IgD-negative memory B cell (primary cell): ENCODE measurements at regions not wholly inside any gene's neighbourhood (a gene's known extent, or its start where the extent isn't known, plus 50 kb on each side); places are given as distances from the start of the nearest gene placed in this dataset.
"Not testable (repeated sequence)": the region's sequence is repeated elsewhere in the genome, so short reads cannot be mapped to it uniquely, and the experiment has no call there.

Experiments
- H3K27ac Mint-ChIP-seq, 3 donors: one replicate each; pipeline ENCODE4 v1.8.0; 2020 to 2022; ENCODE audit warnings: mild to moderate bottlenecking in 3 of 3, mixed read lengths in 3 of 3, moderate library complexity in 1 of 3
- H3K27me3 Mint-ChIP-seq: one replicate; pipeline ENCODE4 v1.8.0; 2021; ENCODE audit warnings: mixed read lengths
- H3K36me3 Mint-ChIP-seq: one replicate; pipeline ENCODE4 v1.8.0; 2020; ENCODE audit warnings: mild to moderate bottlenecking, mixed read lengths
- H3K4me1 Mint-ChIP-seq, 3 donors: one replicate each; pipeline ENCODE4 v1.8.0; 2020 to 2022; ENCODE audit warnings: mixed read lengths in 3 of 3, mild to moderate bottlenecking in 1 of 3
- H3K4me3 Mint-ChIP-seq, 4 donors: one replicate each; pipeline ENCODE4 v1.8.0; 2020 to 2022; ENCODE audit warnings: mild to moderate bottlenecking in 4 of 4, mixed read lengths in 4 of 4, moderate library complexity in 3 of 4
- H3K9me3 Mint-ChIP-seq, 3 donors: one replicate each; pipeline ENCODE4 v1.8.0; 2020 to 2021; ENCODE audit warnings: mixed read lengths in 3 of 3, mild to moderate bottlenecking in 1 of 3

DNA sequence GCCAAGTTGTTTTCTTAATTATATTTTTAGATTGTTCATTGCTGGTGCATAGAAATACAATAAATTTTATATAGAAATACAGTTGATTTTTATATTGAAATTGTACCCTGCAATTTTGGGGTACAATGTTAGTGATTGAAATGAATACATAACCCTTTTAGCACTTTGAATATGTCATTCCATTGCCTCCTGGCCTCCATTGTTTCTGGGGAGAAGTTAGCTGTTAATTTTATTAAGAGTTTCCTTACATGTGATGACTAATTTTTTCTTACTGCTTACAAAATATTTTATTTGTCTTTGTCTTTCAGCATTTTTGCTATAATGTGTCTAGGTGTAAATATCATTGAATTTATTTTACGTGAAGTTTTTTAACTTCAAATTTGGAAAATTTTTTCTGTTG, 176.5 kb upstream of the DCC start:
- Mint-ChIP-seq H3K9me3 (peaks cover 2 to 11% (median 6%) of the 10 kb centered on the region in 3 donors), H3K4me1 (no peaks in the 10 kb centered on the region), H3K27ac (no peak overlapping the region), H3K4me3 (no peak overlapping the region), H3K36me3 (no peaks in the 10 kb centered on the region), H3K27me3 (no peaks in the 10 kb centered on the region)

DNA sequence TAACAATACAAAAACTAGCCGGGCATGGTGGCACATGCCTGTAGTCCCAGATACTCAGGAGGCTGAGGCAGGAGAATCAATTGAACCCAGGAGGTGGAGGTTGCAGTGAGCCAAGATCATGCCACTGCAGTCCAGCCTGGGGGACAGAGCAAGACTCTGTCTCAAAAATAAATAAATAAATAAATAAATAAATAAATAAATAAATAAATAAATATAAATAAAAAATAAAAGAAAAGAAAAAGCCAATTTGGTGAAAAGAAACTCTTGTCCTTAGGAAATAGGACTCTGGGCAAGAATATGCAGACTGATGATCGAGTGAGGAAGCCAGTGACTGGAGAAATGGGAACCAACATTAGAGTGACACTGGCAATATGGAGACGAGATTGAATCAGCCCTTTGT, 171.9 kb upstream of the DCC start:
- H3K4me1 Mint-ChIP-seq, H3K27me3 Mint-ChIP-seq, H3K36me3 Mint-ChIP-seq, H3K4me3 Mint-ChIP-seq, H3K27ac Mint-ChIP-seq: not testable (repeated sequence)
- peaks cover 2 to 11% (median 4%) of the 10 kb centered on the region in 3 donors for H3K9me3 Mint-ChIP-seq

DNA sequence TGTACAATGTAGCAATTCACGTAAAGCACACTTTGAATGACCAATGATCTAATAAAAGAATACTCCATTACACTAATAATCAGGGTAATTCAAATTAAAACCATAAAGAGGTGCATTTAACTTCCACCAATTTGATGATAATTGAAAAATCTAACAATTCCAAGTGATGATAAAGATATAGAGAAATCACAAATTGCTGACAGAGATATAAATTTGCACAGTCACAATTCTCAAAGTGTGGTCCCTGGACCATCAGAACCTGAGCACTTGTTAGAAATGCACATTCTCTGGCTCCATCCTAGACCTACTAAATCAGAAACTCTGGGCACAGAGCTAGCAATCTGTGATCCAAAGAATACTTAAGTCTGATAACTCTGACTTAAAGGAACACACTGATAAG, 165.8 kb upstream of the DCC start:
- Mint-ChIP-seq H3K27me3 (no peaks in the 10 kb centered on the region), H3K4me1 (peaks cover 0 to 1% (median 0%) of the 10 kb centered on the region in 3 donors), H3K27ac (no peak overlapping the region), H3K36me3 (no peaks in the 10 kb centered on the region), H3K9me3 (peaks cover 0 to 4% (median 0%) of the 10 kb centered on the region in 3 donors), H3K4me3 (no peak overlapping the region)

DNA sequence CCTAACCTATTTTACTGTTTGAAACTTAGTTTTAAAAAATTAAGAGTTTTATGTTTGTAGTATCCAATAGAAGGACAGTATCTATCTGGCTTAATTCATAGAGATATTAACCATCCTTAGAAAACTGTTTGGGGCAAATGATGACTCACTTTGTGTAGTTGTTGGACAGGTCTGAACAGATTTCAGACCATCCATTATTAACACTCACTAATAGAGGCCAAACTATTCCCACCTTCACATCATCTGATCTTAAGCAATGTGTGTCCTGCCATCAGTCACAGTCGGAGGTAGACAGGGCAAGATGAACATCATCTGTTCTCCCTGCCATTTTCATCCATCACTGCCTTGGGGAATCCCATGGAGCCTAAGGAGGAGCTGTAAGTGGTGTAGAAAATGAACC, 164.6 kb upstream of the DCC start:
- H3K4me3 Mint-ChIP-seq, result no peak overlapping the region
- peaks cover 0 to 1% (median 0%) of the 10 kb centered on the region in 3 donors for H3K4me1 Mint-ChIP-seq
- H3K9me3 Mint-ChIP-seq, result peaks cover 0 to 4% (median 0%) of the 10 kb centered on the region in 3 donors
- H3K27ac Mint-ChIP-seq, result no peak overlapping the region
- H3K27me3 Mint-ChIP-seq, result no peaks in the 10 kb centered on the region
- H3K36me3 Mint-ChIP-seq, result no peaks in the 10 kb centered on the region

DNA sequence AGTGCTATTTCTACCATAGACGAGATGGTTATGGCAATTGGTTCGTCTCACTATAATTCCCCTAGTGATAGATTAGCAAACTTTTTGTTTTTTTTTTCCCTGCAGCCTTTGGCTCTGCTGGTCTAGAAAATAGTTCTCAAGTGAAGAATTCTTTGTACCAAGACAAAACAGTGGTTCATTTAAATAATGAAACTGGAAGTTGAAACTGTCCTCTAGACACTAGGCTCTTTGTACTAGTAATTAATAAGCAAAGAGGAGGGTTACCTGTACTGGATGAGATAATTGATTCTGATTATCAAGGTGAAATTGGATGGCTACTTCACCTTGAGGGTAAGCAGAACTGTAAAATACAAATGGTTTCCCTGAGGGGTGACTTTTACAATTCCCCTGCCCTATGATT, 156.9 kb upstream of the DCC start:
- Mint-ChIP-seq H3K9me3 (peaks cover 0 to 4% (median 0%) of the 10 kb centered on the region in 3 donors), H3K27me3 (no peaks in the 10 kb centered on the region), H3K27ac (no peak overlapping the region), H3K36me3 (no peaks in the 10 kb centered on the region), H3K4me1 (no peaks in the 10 kb centered on the region), H3K4me3 (no peak overlapping the region)

DNA sequence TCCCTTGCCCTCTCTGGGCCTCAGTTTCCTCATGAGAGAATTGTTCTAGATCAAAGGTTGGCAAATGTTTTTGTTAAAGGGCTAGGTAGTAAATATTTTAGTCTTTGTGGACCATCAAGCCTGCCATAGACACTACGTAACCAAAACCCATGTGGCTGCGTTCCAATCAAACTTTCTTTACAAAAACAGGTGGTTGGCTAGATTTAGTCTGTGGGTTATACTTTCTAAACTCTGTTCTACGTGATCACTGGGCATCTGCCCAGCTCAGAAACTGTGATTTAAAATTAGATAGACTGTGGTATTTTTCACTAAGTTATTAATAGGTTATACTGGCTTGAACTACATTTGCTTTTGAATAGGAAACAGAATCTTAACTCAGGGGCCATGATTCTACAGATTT, 149.8 kb upstream of the DCC start:
- peaks cover 0 to 3% (median 2%) of the 10 kb centered on the region in 3 donors for H3K9me3 Mint-ChIP-seq
- H3K4me3 Mint-ChIP-seq, result no peak overlapping the region
- H3K36me3 Mint-ChIP-seq, result no peaks in the 10 kb centered on the region
- no peaks in the 10 kb centered on the region for H3K27me3 Mint-ChIP-seq
- H3K4me1 Mint-ChIP-seq, result no peaks in the 10 kb centered on the region
- H3K27ac Mint-ChIP-seq, result no peak overlapping the region

DNA sequence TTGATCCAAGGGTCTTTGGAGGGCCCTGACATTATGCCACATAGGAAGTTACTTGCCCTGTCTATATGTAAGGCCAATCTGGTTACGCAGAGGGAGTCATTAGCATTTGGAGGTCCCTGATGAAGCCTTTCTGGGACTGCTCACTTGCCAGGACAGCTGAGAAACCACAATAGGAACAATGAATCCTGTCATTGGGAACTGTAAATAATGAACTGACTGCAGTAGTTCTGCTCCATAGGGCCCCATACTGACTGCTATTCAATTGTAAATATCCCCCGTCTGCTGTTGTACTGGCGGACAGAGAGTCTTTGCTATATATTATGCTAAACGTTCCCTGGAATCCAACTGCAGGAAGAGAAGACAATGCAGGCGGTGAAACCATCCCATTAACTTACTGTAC, 149.4 kb upstream of the DCC start:
- no peak overlapping the region for H3K27ac Mint-ChIP-seq
- H3K4me1 Mint-ChIP-seq, result no peaks in the 10 kb centered on the region
- no peaks in the 10 kb centered on the region for H3K36me3 Mint-ChIP-seq
- H3K27me3 Mint-ChIP-seq, result no peaks in the 10 kb centered on the region
- H3K9me3 Mint-ChIP-seq, result peaks cover 0 to 3% (median 2%) of the 10 kb centered on the region in 3 donors
- H3K4me3 Mint-ChIP-seq, result no peak overlapping the region

DNA sequence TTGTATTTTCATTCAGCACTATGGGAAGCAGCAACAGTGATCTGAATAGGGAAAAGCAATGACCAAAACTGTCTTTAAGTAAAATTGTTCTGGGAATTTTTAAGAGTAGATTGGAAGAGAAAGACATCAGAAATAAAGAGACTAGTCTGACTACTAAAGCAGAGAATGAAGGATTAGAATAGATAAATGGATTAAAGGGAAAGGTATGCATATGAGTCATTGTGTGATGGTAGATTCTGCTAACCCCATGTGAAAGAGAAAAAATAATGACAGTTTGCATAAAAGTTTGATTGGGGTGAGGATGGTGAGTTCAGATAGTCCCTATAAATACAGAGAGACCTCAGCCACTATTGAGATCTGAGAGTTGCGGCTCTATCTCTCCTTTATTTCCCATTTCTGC, 139.6 kb upstream of the DCC start:
- Mint-ChIP-seq H3K27ac (no peak overlapping the region), H3K27me3 (no peaks in the 10 kb centered on the region), H3K36me3 (no peaks in the 10 kb centered on the region), H3K9me3 (peaks cover 0 to 3% (median 0%) of the 10 kb centered on the region in 3 donors), H3K4me1 (no peaks in the 10 kb centered on the region), H3K4me3 (no peak overlapping the region)

DNA sequence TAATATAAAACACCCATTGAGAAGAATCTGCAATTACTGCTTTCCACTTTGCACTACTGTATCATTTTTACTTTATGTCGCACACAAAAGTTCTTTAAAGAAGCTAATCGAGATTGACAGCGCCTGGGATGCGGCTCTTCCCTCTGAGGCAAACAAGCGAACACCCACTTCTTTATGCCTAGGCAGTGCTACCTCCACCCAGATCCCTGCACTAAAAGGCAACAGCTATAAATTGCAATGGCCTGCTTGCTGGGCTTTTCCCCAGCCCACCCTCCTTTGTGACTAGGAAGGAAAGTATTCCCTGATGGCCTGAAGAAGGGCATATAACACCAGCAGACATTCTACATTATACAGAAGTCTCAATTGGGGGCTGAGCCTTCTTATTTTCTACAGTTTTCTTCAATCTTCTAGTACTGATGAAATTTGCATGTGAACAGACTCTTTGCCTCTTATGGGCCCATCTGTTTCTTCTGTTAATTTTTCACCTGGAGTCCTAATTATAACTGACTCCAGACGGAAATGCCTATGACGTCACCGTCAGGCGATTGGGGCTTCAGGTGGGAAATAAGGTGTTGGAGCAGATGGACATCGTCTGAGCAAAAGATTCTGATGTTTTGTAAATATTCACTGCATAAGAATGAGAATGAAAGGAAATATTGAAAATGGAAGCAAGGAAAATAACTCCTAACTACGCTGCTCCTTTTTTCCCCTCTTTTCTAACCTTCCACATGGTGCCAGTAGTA, 138.9 kb upstream of the DCC start:
- Mint-ChIP-seq H3K27me3 (no peaks in the 10 kb centered on the region), H3K9me3 (peaks cover 0 to 3% (median 0%) of the 10 kb centered on the region in 3 donors), H3K27ac (no peak overlapping the region), H3K4me3 (no peak overlapping the region), H3K36me3 (no peaks in the 10 kb centered on the region), H3K4me1 (no peaks in the 10 kb centered on the region)

DNA sequence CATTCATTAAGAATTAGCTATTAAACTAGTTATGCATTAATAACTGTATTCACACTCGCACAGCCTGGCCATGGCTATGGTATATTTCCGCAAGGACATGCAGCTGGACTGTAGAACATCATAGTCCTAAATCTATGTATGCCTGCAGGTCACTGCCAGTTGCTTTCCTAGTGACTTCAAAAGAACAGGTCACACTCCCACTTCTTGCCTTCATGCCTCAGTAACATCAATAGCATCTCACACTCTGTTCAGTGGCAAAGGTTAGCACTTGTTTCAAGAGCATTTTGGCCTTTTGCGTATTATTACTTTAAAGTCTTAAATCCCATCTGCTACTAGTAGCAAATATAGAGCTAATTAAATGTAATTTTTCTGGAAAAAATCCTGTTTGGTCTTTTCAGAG, 131.4 kb upstream of the DCC start:
- no peak overlapping the region for H3K4me3 Mint-ChIP-seq
- H3K36me3 Mint-ChIP-seq, result no peaks in the 10 kb centered on the region
- H3K4me1 Mint-ChIP-seq, result peaks cover 0 to 2% (median 0%) of the 10 kb centered on the region in 3 donors
- H3K27ac Mint-ChIP-seq, result no peak overlapping the region
- H3K27me3 Mint-ChIP-seq, result no peaks in the 10 kb centered on the region
- peaks cover 0 to 10% (median 1%) of the 10 kb centered on the region in 3 donors for H3K9me3 Mint-ChIP-seq

DNA sequence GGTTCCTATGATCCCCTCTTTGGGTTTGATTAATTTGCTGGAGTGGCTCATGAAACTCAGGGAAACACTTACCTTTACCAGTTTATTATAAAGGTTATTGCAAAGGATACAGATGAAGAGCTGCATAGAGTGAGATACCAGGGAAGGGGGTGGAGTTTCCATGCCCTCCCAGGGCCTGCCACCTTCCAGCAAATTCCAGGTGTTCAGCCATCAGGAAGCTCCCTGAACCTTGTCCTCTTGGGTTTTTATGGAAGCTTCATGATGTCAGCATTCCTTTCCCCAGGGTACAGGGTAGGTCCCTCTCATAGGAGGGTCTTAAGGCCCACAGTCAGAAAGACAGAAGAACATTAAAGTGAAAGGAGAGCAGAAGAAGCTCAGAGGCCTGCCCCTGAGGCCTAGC, 123.9 kb upstream of the DCC start:
- Mint-ChIP-seq H3K27me3 (no peaks in the 10 kb centered on the region), H3K36me3 (no peaks in the 10 kb centered on the region), H3K4me3 (no peak overlapping the region), H3K4me1 (no peaks in the 10 kb centered on the region), H3K27ac (no peak overlapping the region), H3K9me3 (peaks cover 0 to 5% (median 0%) of the 10 kb centered on the region in 3 donors)

DNA sequence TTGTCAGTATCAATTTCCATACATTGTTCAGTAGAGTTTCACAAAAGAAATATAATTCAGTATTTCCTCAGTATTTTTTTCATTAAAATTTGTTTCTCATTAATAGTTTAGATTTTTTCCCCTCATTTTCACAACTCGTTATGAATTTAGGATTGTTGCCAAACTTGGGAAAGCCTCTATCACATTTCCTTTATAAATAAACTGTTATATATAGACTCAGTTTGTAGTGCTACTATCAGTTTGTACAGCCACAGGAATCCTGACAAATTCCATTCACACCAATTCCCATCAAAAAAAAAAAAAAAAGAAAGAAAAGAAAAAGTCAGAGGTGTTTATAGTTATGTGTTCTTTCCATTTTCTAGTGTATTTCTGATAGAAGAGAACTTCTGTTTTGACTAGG, 123.3 kb upstream of the DCC start:
- Mint-ChIP-seq H3K4me3 (no peak overlapping the region), H3K27me3 (no peaks in the 10 kb centered on the region), H3K4me1 (no peaks in the 10 kb centered on the region), H3K27ac (no peak overlapping the region), H3K9me3 (peaks cover 0 to 5% (median 0%) of the 10 kb centered on the region in 3 donors), H3K36me3 (no peaks in the 10 kb centered on the region)

DNA sequence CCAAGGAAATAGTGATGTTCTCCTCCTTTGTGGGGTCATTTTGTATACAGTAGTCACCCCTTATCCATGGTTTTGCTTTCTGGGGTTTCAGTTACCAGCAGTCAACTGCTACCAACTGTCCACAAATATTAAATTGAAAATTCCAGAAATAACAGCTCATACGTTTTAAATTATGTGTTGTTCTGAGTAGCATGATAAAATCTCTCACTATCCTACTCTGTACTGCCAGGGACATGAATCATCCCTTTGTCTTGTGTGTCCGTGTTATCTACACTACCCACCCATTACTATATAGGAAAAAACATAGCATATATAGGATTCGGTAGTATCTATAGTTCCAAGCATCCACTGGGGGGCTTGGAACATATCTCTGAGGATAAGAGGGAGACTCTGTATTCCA, 120.9 kb upstream of the DCC start:
- Mint-ChIP-seq H3K9me3 (no peaks in the 10 kb centered on the region), H3K4me3 (no peak overlapping the region), H3K27me3 (no peaks in the 10 kb centered on the region), H3K27ac (no peak overlapping the region), H3K4me1 (no peaks in the 10 kb centered on the region), H3K36me3 (no peaks in the 10 kb centered on the region)

DNA sequence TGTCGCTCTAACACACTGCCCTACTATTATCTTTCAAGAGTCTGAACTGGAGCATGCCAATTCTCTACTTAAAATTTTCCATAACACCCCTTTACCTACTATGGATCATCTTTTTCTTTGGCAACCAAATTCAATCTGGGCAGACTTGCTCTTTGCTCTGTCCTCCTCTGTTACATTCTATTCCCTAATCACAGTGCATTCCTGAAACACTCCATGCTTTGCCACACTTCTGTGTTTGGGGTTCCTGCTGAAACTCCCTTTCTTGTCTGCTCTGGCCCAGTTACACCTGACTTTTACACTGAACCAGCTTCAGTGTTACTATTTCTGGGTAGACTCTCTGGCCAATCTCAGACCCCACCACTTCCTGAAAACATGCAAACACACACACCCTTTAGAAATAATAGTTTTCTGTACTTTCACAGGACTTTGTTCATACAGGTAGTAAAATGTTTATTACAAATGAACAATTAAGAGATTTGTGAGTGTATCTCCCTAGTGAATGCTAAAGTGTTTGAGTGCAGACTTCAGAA, 119.9 kb upstream of the DCC start:
- Mint-ChIP-seq H3K27me3 (no peaks in the 10 kb centered on the region), H3K4me3 (no peak overlapping the region), H3K9me3 (no peaks in the 10 kb centered on the region)

DNA sequence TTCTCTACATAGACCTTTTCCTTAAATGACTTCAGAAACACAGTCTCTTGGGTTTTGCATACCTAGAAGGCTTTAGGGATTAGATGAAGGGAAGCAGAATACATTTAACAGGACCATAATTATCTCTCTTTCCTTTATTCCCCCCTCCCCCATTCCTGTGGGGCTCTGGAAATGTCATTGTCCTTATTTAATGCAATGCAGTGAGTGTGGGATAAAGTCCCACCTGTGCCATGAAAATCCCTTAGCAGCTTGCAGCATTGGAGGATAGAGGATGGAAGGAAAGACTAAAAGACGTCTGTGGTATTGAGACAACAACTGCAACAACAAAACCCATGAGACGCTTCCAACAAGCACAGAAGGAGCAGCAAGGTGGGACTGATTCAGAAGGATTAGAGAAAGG, 117.8 kb upstream of the DCC start:
- Mint-ChIP-seq H3K9me3 (no peaks in the 10 kb centered on the region), H3K4me1 (peaks cover 0 to 1% (median 0%) of the 10 kb centered on the region in 3 donors), H3K36me3 (no peaks in the 10 kb centered on the region), H3K27ac (no peak overlapping the region), H3K27me3 (peaks cover 1% of the 10 kb centered on the region), H3K4me3 (no peak overlapping the region)

More for the DNA sequence above, 119.9 kb upstream of the DCC start:
- no peak overlapping the region for H3K27ac Mint-ChIP-seq
- no peaks in the 10 kb centered on the region for H3K4me1 Mint-ChIP-seq
- no peaks in the 10 kb centered on the region for H3K36me3 Mint-ChIP-seq

DNA sequence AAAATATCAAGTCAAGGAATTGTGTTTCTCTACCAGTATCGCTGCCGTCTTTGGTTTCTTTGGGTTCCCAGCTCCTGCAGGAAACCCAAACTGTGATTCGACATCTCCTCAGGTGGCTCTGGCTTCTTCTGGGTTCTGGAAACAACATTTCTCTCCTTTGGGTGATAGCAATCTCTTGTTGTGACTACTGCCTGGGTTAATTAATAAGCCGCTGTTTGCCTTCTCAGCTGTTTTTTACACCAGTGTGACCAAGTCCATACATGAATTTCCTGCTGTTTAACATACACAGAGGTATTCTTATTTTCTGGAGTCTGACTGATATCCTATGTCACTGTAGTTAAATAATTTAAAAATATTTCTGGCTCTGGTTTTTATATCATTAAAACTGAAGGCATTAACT, 112.5 kb upstream of the DCC start:
- Mint-ChIP-seq H3K27ac (no peak overlapping the region), H3K4me3 (no peak overlapping the region), H3K9me3 (no peaks in the 10 kb centered on the region), H3K36me3 (no peaks in the 10 kb centered on the region), H3K4me1 (peaks cover 0 to 1% (median 0%) of the 10 kb centered on the region in 3 donors), H3K27me3 (peaks cover 1% of the 10 kb centered on the region)
